HG02610 (cell line): ENCODE measurements at regions not wholly inside any gene's neighbourhood (a gene's known extent, or its start where the extent isn't known, plus 50 kb on each side); places are given as distances from the start of the nearest gene placed in this dataset.
A peak's percentile ranks its signal among the peaks of the same experiment; 100 is the strongest.

ENCODE experiments used
- ATAC-seq: cut with Tn5 transposase; IDR thresholded peaks from one replicate; pipeline ENCODE4 v1.9.1; 2021; ENCODE audit warnings: mild to moderate bottlenecking, moderate library complexity; ENCODE audit not compliant: unreplicated experiment

GRCh38 chr2:57753636-57754035 is 293.0 kb upstream of the VRK2 start:
- no peak for ATAC-seq

- no peak for ATAC-seq
These were observed 287.9 kb upstream of the VRK2 start for GRCh38 chr2:57758686-57759085.

GRCh38 chr2:57759131-57759530 is 287.5 kb upstream of the VRK2 start:
- ATAC-seq: no peak

- peak; percentile 90 for ATAC-seq
These were observed 286.7 kb upstream of the VRK2 start for GRCh38 chr2:57759822-57760300.

DNA sequence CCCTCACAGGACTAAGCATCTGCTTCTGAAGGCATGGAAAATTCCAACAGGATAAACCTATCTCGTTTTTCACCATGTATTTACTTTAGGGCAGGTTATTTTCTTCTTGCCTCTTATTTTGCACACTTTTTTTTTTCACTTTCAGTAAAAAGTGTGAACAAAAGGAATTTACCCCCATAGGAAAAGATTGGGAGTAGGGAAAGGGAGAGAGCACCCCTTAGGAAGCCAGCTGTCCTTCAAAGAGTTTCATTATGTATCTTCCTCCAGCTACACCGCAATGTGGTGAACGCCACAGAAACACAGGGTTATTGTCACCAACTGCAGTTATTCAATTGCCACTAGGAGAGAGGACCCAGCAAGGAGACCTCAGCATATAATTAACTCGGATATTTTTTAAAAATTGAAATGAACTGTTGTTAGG is 286.2 kb upstream of the VRK2 start:
- ATAC-seq: peak; percentile 75

- no peak for ATAC-seq
These were observed 269.7 kb upstream of the VRK2 start for GRCh38 chr2:57776916-57777315.

GRCh38 chr2:57782587-57782986 is 264.0 kb upstream of the VRK2 start:
- ATAC-seq: no peak

GRCh38 chr2:57793310-57793709 is 253.3 kb upstream of the VRK2 start:
- ATAC-seq: peak; percentile 50

- ATAC-seq: no peak
These were observed 250.1 kb upstream of the VRK2 start for GRCh38 chr2:57796527-57796926.

- no peak for ATAC-seq
These were observed 248.3 kb upstream of the VRK2 start for GRCh38 chr2:57798346-57798745.

GRCh38 chr2:57802243-57802642 is 244.4 kb upstream of the VRK2 start:
- no peak for ATAC-seq

DNA sequence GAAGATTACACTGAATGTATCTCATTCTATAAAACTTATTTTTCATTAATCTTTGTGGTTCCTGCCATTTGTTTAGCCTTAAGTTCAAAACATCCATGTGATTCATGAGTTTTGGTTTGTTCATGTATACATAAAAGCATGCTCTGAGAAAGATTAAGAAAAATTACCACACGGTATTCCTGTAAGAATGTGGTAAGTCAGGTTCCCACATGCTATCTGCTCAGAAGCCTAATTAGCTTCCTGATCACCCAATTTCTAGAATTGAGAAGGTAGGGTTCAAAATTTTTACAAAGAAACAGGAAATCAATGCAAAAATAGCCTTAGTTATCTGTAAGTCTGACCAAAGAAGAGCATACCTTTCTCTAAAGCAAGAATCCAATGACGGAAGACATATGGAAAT is 241.6 kb upstream of the VRK2 start:
- no peak for ATAC-seq

DNA sequence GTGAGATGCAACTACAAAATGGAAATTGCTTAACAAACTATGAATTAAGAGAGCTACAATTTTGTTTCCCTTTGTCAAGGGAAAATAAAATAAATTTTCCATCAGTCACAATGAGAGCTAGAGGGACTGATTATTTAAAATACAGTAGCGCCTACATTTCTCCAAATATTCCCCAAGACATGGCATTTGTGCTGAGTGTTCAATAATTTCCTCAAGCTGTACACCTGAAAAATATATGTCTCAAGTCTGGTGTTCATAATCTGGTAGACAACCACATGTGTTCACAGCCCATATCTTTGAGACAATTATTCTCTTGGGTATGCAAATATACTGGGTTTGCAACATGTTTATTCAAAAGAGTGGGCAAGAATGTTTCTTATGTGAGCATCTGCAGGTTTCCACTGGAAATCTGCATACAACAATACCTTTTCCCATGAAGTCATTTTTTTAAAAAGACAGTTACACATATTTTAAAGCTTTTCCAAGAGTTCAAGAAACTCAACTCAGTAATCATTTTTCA is 240.1 kb upstream of the VRK2 start:
- no peak for ATAC-seq

DNA sequence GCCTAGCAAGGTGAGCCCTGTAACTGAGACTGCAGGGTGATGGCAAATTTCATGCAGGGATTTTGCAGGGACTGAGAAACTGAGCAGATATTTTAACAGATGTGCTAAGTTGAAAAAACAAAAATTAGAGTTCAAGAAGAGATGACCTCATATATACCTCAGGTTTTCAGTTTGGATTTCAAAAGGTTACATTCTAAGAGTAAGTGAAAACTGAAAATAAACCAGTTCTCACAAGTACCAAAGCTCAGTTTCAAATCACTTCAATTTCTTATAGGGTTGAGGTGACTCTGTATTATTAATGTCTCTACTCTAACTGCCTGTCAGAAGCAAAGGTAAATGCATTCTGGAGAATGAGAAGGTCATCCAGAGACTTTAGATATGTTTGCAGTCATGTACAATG is 237.4 kb upstream of the VRK2 start:
- ATAC-seq: peak; percentile 87

GRCh38 chr2:57821088-57821487 is 225.5 kb upstream of the VRK2 start:
- ATAC-seq: no peak

- ATAC-seq: no peak
These were observed 218.4 kb upstream of the VRK2 start for GRCh38 chr2:57828221-57828620.

DNA sequence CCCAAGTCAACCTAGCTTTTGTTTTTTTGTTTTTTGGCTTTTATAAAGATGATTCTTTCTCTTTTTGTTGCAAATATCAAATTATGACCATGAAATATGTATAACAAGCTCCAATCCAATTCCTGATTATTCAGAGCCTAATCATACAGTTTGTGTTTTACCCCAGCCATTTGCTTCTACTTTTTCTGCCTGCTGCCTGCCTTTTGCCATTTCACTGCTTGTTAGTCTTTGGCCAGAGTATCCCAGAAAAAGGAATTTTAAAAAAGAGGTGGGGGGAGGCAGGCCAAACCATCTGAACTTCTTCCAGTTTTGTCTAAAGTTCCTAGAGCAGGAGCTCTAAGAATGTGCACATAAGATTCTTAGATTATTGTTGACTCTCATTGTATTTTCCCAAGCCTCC is 211.9 kb upstream of the VRK2 start:
- ATAC-seq: no peak

- no peak for ATAC-seq
These were observed 204.1 kb upstream of the VRK2 start for GRCh38 chr2:57842531-57842930.

GRCh38 chr2:57843158-57843557 is 203.4 kb upstream of the VRK2 start:
- no peak for ATAC-seq

DNA sequence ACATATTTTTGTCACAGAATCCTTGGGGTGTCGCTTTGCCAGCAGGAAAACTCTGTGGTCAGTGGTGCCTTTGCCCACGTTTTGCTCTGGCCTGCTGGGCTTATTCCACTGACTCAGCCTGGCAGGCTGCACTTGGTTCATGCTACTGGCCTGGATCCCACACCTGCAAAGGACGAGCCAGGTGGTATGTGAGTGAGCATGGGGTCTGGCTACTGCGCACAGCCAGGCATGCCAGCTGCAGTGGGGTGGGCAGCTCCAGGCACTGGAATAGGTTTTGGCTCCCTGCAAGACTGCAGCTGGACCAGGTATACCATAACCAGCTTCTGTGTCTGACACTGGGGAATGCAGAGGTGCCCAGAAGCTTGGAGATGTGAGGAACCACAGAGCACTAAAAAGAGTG is 197.9 kb upstream of the VRK2 start:
- ATAC-seq: no peak

DNA sequence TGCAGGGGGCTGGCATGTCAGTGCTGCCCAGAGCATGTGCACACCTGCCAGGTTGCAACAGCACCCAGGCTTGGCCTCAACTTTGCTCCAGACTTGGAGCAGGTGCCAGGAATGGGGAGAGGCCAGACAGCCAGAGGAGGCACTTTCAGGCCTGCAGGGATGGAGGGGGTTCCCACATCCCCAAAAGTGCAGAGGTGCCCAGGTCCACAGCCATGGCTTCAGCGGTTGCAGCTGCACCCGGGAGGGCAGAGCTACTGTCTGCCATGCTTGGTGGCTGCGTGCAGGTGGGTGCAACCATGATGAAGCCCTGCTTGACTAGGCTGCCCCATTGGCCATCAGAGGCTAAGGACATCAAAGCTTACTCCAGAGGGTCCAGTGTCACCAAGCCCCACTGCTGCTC is 196.8 kb upstream of the VRK2 start:
- no peak for ATAC-seq

DNA sequence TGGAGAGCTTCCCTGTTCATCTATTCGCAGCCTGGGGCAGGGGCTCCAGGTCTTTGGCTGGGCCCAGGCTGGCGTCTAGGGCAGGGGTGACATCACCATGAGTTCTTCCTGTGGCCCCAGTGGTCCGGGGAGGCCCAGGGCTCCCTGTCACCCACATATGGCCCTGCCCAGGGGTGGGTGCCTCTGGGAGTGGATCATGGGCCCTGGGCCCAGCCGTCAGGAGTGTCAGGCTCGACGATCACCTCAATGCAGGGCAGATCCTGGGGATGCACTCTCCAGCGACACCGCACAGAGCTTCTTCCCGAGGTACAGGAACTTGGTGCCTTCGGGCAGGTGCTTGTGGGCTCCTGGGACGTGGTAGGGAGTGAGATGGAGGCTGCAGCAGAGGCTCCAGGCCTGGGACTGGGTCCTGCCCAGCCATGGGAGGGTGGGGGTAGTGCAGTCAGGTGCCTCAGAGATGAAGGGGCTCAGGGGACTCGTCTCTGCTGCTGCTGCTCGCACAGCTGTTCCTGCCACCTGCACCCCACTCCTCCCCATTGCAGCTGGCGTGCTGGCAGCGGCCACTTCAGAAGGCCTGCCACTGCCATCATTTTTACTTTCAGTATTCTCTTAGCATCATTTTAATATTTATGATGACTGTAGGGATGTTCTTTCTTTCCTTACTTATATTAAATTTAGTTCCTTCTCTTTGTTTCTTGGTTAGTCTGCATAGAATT is 196.0 kb upstream of the VRK2 start:
- ATAC-seq: no peak

- no peak for ATAC-seq
These were observed 191.4 kb upstream of the VRK2 start for GRCh38 chr2:57855212-57855611.
